CD4-positive, alpha-beta T cell treated with Interleukin-4 for 4 hours (primary cell): ENCODE measurements at regions not wholly inside any gene's neighbourhood (a gene's known extent, or its start where the extent isn't known, plus 50 kb on each side); places are given as distances from the start of the nearest gene placed in this dataset.

Experiments
- DNase-seq: peaks from one replicate; pipeline ENCODE4 v3.0.0-alpha.2; 2020

DNA sequence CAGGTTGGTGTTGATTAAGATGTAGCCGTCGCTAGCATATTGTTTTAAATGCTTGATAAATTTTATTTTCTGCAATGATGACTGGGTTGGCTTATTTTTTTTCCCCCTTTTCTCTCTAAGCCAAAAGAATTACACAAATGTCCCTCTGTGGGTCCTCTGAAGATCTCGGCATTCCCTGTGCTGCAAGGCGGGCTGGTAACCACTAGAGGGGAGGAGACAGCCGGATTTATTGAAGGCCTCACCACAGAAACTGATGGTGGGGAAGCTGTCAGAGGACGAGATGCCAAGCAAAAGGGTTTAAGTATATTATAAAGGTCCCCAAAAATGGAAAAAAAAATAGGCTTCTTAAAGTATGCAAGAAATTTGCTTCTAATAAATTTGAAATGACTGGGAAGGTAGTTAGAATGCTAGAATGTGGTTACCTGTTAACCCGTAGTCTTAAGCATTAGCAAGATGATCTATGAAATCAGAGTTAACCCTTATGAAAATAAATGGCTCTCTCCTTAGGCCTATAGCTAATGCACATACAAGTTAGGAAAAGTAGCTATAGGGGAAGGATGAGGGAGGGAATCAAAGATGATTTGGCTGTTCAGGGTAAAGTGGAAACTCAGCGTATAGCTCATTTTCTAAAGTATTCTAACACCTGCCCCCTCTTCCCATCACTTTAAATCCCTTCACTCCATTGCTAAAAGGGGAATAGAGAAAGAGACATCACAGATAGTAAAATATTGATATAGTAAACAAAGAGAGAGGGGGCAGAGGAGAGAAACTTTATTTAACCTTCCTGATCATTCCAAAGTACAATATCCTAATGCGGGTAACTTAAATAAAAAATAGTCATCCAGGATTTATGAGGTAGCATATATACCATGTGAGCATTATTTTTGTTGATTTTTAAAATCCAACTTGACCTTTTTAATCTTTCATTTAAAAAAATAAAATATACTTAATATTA lies 894.5 kb upstream of the POU3F3 start:
- DNase-seq, result no peak

DNA sequence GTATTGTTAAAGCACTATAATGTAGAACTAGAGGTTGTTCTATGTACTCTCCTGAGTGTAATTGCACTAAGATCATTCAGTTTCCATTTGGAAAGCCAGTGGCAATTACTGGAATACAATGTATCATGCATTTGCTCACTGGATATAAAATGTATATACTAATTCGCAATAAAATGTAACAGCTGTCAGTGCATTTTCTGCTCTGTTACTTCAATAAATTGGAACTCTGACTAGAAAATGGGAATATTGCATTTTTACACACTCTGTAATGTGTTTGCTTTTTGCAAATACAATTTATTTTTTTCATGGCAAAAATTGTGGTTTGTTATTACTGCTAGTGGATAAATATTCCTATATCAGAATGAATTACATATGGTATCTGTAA lies 893.8 kb upstream of the POU3F3 start:
- no peak for DNase-seq

GRCh38 chr2:103960951-103961350 lies 893.0 kb upstream of the POU3F3 start:
- no peak for DNase-seq

GRCh38 chr2:103961862-103962261 lies 892.1 kb upstream of the POU3F3 start:
- DNase-seq, result no peak

GRCh38 chr2:103962670-103963069 lies 891.2 kb upstream of the POU3F3 start:
- DNase-seq, result no peak

DNA sequence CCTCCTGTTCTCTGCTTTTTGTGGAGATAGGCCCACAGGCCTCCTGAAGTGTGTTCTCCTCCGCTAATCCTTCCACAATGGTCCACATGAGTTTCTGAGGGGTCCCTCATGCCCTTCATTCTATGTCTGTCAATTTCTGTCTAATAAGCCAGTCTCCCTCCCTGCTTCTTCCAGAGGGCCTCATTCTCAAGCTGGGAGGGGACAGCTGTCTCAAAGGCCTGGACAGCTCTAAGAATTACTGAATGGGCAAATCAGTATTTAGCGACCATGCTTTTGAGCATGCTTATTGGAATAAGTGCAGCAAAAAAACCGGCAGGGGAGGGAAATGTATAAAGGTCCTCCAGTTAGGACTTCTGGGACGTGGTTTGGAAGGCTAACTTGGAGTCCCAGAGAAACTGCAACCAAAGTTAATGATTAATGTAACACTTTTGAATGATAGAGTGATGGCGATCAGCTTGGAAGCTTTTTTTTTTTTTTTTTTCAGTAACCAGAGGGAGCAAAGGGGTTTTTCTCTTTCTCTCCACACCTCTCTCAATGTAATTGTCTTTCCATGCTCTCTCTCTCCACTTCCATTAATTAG lies 890.7 kb upstream of the POU3F3 start:
- no peak for DNase-seq

DNA sequence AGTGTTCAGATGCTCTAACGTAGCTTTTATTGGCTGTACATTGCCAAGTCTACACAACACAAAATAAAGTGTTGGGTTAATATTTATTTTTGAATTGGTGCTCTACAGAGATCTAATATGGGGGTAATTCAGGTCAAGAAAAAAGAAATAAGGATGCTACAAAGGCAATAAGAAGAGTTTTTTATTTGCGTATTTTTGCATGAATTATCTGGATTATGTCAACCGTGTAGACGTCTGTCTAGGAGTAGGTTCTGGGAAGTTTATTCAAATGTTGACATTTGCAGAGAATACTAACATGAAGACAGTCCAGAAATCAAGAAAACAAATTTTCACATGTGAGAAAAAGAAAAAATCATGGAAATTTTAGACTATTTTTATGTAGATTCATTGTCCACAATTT lies 876.7 kb upstream of the POU3F3 start:
- DNase-seq, result no peak

DNA sequence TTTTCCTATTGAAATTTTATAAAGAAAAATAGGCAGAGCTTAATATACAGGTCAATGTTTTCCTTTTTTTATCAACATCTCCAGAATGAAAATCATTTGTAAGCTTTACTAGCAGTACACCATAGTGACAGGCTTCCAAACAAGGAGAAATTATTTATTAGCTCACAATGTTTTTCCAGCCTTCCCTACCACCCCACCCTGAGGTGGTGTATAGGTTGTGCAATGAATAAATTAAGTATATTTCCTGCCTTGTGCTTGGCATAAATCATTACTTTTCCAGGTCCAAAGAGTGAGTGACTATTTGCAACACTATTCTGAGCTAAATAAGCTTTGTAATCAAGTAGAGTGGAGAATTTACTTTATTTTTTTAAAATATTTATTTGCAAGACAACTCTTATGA lies 876.2 kb upstream of the POU3F3 start:
- DNase-seq, result no peak

DNA sequence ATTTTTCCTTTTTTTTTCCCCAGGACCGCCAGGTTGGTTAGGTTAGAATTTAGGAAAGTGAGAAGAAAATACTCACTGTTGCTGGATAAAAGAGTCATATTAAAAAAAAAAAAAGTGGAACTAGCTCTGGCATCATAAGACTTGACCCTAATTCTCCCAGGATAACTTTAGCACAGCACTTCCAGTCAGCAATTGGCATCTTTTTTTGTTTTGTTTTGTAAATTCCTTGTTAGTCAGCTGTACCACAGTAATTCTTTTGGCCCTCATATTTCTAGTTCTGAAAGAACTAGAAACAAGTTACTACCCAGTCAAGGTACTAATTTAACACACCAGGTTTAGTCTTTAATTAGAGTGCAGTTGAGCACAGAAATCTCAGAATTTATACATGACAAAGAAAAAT lies 873.5 kb upstream of the POU3F3 start:
- no peak for DNase-seq

DNA sequence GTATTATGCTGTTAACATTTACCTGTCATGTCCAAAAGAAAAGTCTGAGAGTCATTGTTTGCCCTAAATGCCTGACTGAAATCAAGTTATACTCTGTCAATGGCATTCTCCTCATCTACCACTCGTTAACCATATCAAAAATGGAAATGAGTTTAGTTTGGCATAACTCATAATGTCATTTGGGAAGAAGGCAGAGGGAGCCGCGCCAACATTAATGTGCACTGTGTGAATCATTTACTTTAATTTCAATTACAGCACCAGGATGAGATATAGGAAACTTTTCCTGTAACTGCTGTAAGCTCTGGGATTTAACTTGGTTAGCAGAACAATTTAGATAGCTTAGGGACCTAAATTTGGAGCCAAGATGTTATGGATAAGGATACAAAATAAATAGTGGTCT lies 871.2 kb upstream of the POU3F3 start:
- no peak for DNase-seq

DNA sequence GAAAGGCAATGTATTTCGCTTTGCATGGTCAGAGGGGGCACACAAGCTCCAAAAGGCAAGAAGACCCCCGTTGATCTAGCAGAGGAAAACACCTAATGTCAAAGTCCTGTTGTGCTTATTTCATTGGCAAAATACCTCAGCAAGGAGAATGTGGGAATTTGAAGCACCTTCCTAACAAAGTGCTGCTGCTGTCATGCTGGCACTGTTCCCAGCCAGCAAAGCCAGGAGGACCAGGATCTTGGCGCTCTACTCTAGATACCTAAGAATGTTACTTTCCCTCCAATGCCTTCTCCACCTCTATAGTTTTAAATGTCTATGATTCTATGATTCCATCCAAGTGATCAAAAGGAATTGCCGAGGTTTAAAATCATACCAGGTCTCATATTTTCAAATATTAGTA lies 867.9 kb upstream of the POU3F3 start:
- DNase-seq, result no peak

DNA sequence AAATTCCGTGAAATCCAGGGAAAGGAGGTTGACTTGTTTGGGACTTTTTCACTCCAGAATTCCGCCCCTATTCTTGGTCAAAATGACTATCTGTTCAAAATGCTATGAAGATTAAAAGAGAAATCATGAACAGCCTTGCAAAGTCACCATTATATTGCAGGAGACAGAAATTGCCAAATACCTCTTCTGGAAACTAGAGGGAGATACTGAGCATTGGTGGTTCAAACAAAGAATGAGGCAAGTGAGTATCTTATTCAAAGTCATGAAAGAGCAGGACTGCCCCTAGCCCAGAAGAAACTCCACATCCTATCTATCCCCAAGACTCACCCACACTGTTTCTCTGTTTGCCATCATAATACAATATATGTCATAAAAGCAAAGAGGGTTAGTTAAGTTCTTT lies 862.3 kb upstream of the POU3F3 start:
- DNase-seq, result no peak

- DNase-seq, result no peak
Observed at GRCh38 chr2:104004821-104005220, 849.1 kb upstream of the POU3F3 start.

- no peak for DNase-seq
Observed at GRCh38 chr2:104016801-104017200, 837.1 kb upstream of the POU3F3 start.

DNA sequence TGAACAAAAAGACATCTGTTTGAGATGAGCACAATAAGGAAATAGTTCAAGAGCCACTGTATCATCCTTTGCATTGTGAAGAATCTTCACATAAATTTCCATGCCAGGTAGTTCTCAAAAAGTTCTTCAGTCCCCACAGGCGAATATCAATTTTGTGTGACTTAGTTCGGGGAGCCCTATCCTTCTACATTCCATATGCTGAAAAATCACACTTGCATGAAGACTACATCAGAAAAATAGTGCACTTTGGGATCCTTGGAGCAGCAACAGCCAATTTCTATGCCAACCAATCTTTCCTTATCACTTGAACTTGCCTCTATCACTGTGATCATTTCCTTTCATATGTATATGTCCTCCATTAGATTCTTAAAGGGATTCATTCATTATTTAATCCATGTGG lies 830.6 kb upstream of the POU3F3 start:
- DNase-seq, result no peak

GRCh38 chr2:104023765-104024164 lies 830.1 kb upstream of the POU3F3 start:
- DNase-seq, result no peak

- DNase-seq, result no peak
Observed at GRCh38 chr2:104025295-104025694, 828.6 kb upstream of the POU3F3 start.

GRCh38 chr2:104026725-104027124 lies 827.2 kb upstream of the POU3F3 start:
- no peak for DNase-seq

GRCh38 chr2:104027321-104027720 lies 826.6 kb upstream of the POU3F3 start:
- DNase-seq, result no peak

- no peak for DNase-seq
Observed at GRCh38 chr2:104028061-104028460, 825.9 kb upstream of the POU3F3 start.

- no peak for DNase-seq
Observed at GRCh38 chr2:104033399-104033798, 820.5 kb upstream of the POU3F3 start.

- no peak for DNase-seq
Observed at GRCh38 chr2:104040771-104041170, 813.1 kb upstream of the POU3F3 start.

- DNase-seq, result no peak
Observed at GRCh38 chr2:104041351-104041750, 812.6 kb upstream of the POU3F3 start.

GRCh38 chr2:104043864-104044263 lies 810.1 kb upstream of the POU3F3 start:
- no peak for DNase-seq

DNA sequence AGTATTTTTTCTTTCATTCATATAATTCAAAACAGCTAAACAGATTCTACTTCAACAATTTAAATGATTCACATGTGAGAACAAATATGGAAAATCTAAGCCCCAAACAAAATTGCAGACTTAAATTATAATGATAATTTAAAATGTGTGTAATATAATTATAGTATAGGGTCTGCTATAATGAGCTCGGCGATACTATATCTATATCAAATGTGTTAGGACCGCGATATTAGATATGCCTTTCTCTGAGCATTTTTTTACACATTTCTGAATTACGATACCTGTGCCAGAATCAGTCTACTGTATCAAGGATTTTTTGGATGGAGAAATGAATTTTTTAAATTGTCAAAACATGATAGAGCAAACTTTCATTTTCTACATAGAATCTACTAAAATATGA lies 808.8 kb upstream of the POU3F3 start:
- no peak for DNase-seq
